HUDEP-2 (cell line): ENCODE measurements at regions not wholly inside any gene's neighbourhood (a gene's known extent, or its start where the extent isn't known, plus 50 kb on each side); places are given as distances from the start of the nearest gene placed in this dataset.

Experiments used
- DNase-seq, 76 experiments: peaks; one replicate each; lab custom pipeline; 2025; ENCODE audit not compliant: unreplicated experiment in 76 of 76; lab: John Stamatoyannopoulos, UW

DNA sequence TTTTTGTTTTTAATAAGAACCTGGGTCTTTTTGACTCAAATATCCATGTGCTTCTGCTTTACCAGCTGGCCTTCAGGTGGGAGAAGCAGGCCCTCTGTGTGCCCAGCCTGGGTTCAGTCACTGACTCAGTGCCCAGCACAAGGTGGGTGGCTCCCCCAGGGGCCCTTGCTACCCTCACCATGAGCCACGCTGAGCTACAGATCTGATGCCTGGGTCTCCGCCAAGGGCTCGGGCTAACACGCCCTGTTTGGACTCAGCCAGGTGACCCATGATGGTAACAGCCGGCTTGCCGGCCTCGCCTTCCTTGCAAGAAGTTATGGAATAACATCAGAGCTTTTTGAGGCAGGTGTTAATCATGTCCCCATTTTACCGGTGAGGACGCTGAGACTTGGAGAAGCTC lies 109.5 kb upstream of the NLRP1 start:
- no peak for DNase-seq

DNA sequence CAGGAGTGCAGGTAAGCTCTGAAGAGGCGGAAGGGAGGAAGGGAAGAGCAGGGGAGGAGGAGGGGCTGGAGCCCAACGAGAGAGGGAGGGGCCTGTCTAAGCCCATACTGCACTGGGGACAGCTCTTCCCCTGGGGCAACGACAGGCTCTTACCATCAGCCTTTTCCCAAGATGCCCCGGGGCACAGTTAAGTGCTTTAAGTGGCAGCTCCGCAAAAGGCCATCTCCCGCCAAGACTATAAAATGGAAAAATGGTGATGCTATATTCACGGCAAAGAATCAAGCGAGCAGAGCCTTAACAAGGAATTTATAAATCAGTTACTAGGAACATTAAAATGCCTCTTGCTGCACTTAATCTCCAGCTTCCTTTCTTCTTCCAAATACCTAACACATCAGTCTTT lies 110.2 kb upstream of the NLRP1 start:
- no peak for DNase-seq

DNA sequence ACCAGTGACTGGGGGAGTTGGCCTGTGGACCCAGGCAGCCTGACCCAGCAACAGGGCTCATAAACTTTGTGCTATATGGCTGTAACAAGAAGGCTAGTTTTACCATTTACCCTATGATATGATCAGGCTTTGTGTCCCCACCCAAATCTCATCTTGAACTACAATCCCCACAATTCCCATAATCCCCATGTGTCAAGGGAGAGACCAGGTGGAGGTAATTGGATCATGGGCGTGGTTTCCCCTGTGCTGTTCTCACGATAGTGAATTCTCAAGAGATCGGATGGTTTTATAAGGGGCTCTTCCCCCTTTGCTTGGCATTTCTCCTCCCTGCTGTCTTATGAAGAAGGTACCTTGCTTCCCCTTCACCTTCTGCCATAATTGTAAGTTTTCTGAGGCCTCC lies 111.2 kb upstream of the NLRP1 start:
- no peak for DNase-seq

DNA sequence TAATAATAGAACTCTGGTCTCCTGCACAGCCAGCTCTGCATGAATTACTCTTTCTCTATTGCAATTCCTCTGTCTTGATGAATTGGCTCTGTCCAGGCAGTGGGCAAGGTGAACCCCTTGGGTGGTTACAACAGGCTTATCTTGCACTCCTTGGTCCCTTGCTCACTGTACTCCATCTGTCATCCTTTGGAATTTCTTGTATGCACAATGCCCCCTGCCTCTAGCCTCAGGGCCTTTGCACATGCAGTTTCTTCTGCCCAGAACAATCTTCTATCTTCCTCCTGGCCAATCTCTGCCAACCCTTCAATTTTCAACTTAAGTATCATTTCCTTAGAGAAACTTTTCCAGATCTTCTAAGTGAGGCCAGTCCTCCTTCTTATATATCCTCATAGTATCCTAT lies 114.7 kb upstream of the NLRP1 start:
- no peak for DNase-seq

DNA sequence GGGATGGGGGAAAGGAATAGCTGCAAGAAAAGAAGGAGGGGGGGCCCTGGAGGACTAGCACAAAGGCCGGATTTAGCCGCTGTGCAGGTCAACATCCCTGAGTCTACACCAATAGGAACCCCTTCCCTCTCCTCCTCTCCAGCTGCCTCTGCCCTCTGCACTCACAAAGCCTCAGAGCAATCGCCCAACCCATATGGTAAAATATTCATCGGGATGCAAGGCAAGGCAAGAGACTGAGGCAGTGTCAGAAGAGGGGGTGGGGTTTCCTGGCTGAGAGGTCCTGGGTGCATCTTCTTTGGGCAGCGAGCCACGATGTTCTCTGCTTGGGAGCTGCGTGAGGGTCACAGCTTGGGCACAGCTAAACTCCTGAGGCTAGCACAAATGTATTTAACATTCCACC lies 115.5 kb upstream of the NLRP1 start:
- DNase-seq = no peak

DNA sequence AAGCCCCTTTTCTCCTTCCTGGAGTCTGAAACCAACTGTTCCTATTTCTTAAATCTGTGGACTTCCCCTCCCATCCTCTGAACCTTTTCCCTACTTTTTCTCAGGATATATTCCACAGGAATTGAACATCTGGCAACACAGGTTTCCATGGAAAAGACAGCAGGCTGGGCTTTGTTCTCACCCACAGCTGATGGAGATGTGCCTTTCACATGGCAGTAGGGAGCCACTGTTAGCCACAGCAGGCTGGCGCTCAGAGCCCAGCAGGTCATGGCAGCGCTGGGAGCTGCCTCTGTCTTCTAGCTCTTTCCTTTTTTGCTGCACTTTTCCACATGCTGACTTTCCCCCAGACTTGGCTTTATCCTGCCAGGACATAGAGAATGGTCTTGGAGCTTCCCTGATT lies 116.4 kb upstream of the NLRP1 start:
- no peak for DNase-seq

DNA sequence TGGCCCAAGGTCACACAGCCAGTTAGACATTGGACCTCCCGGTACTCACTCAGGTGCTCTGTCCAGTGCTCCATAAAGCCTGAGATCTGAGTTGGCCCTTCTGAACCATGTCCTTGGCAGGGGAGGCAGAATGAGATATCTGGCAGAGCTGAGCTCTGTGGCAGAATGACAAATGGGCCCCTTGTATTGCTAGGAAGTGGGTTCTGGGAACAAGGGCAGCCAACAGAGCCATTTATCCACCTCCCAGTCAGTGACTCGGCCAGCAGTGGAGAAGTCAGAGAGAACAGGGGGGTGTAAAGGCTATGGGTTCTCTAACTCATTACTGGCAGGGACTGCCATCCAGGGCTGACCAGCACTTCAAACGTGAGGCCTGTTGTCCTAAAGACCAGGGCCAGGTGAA lies 117.1 kb upstream of the NLRP1 start:
- no peak for DNase-seq

DNA sequence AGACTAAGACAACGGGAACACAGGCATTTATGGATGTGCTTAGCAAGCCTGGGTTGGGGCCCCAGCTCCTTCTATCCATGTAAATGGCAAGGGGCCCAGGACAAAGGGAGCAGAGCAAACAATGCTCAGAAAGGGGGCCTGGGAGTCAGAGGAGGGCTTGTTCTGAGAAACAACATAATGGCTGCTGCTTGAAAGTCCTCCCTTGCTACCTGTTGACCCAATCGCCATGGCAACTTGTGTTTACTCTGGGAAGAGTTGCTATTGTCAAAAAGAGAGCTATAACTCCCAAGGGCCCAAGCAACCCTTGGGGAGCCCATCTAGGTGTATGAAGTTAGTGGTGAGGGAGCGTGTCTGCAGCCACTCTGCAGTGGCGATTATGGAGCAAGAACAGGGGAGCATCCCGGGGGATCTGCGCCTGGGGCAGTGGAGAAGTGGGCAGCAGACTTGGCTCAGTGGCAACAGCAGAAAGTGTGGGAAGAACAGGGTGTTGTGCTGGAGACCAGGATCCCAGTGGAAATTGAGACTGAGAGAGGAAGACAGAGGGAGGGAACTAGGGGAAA lies 118.7 kb upstream of the NLRP1 start:
- DNase-seq = no peak

DNA sequence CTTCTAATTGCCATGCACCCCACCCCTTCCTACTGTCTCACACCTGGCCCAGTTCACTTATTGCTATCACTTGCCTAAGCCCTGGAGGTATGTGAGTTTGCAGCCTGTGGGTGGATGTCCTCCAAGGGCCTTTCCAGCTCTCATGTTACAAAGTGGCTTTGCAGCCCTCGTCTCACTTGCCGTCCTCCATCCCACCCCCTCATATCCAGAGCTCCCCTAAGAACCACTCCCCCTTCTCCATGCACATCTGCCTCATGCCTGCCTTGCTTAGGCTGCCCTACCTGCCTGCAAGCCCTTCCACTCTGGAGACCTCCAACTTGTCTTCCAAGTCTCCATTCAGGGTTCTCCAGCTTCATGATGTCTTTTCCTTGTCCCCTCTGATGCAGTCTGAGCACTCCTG lies 119.4 kb upstream of the NLRP1 start:
- no peak for DNase-seq

DNA sequence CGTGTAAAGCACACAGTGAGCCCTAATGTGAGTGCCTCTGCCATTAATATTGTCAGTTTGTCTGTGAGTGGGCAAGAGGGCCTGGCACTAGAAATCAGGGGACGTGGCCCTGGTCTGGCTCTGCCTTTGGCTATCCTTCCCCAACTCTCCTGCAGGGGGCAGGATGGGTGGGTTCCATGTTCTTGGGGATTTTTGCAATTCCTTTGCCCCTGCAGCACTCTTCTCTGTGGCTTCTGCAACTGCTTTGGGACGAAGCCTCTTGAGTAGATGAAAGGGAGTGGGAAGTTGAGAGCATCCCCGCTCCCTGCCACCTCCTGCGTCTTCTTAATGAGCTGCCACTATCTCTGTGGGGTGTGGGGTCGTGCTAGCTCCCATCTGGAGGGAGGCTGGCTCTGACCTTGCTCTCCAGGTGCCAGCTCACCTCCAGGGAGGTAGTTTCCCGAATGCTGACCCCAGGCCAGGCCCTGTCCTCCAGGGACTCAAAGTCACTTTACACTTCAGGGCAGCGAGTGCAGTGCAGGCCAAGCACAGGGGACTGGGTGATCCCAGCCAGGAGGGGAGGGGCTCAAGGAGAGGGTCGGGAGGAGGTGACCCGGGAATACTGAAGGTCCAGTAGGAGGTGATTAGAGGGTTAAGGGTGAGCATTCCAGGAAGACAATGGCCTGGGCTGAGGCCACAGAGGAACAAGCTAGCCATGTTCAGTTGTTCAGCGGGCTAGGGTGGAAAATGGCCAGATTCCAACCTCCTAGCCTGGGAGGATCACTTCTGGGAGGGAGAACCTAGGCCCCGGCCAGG lies 121.0 kb upstream of the NLRP1 start:
- DNase-seq = peak in 5 of 76 experiments; percentile 0 to 14 (median 3)

DNA sequence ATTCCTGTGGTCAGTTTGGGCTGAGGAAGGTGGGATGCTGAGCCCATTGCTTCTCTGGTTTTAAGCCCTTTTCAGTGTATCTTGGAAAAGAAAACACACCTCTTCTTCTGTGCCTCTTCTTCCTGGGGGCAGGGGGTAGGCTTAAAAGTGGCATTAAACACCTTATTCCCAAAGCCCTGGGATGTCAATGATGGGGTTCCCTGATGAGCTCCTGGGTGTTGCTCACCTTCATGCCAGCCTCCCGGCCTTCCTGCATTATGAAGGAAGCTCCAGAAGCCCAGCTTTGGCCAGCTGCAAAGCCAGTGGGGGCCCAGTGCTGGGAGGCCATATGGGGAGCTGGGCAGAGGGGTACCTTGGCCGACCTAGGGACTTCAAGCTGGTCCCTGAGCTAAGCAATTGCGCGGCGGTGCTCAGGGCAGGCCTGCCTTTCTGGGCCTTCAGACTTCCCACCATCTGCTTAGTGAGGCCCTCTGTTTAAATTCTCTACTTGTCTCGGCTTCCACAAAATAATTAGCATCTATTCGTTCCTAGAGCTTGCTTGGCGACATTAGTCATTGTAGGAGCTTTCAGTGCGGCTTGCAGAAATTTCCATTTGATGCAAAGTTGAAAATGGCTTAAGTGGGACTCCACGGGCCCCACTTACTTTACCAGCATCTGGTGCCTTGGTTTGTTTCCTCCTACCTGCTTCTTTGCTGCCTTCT lies 121.7 kb upstream of the NLRP1 start:
- DNase-seq = no peak

DNA sequence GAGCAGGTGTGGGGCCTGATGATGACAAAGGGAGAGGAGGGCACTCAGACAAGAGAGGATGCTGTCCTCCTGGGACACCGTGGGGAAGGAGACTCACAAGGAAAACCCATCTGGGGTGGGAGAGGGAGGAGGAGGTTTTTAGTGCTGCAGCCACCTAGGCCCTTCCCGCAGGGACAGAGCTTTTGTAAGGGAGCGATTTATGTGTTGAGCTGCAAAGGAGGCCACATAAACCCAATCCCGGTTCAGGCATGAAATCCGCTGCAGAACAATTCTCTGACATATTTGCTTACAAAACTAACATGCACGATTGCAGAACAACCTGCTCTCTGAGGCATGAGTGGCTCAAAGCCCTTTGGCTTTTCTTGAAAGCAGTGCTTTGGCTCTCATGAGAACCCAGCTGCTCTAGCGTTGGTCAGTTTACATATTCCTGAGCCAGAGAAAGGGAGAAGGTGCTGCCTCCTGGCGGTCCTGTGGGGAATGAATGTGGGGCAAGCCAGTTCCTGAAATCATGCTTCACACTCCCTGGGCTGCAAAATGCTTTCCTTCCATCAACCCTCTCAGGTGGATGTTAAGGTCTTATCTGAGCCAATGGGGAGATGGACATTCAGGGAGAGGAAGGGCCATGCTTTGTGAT lies 122.4 kb upstream of the NLRP1 start:
- DNase-seq = peak in 49 of 76 experiments; percentile 1 to 62 (median 19)

DNA sequence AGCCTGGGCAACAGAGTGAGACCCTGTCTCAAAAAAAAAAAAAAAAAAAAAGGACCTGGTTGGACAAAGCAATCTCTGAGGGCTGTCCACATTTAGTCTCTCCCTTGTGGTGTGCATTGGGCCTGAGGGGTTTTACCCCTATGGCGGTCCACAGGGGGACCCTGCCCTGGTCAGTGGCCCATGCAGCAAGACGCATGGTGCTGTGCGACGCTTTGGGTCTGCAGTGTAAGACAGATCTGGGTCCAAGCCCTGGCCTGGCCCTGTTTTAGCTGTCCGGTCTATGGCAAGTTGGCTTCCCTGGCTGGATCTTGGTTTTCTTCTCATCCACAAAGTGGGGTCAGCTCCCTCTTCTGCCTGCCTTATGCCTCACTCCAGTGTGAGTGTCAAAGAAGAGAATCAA lies 123.2 kb upstream of the NLRP1 start:
- DNase-seq = no peak

DNA sequence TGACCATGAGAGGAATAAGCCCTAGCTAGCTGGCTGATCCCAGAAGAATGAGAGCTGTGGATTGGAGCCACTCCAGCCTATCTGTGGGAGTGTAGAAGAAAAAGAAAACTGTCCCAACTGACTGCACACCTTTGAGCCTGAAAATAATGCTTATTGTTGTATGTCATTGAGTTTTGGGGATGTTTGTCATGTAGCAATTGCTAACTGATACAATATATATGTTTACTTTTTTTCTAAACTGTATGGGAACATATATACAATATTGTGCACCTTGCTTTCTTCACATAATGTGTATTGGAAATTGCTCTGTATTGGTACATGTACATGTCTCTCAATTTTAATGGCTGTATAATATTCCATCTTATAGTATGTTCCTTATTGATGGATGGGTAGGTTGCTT lies 124.0 kb upstream of the NLRP1 start:
- DNase-seq = no peak

DNA sequence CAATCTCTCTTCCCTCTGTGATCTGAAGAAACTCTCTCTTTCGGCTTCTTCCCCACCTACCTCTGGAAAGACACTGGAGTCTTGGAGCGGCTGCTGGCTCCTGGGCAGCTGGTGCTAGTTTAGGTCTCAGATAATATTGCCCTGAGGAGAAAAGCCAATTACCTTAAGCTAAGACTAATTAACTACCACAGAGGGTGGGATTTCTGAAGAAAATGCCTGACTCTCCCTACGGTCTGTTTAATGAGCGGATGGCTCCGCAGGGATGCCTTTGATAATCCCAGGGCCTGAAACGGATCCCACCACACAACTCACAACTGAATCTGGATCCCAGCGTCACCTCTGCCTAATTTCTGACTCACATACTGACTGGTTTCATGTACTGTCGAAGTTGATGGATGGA lies 127.0 kb upstream of the NLRP1 start:
- no peak for DNase-seq

DNA sequence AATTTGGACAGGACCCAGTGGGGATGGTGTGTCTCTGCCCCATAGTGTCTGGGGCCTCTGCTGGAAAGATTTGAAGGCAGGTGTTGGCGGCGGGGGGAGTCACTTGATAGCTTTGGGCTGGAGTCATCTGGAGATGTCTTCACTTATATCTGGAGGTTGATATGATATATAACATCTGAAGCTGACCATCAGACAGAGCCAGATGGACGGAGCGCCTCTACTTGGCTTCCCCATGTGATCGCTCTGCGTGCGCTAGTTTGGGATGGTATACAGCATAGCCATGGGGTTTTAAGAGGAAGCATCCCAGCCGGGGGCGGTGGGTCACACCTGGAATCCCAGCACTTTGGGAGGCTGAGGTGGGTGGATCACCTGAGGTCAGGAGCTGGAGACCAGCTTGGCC lies 130.7 kb upstream of the NLRP1 start:
- no peak for DNase-seq

DNA sequence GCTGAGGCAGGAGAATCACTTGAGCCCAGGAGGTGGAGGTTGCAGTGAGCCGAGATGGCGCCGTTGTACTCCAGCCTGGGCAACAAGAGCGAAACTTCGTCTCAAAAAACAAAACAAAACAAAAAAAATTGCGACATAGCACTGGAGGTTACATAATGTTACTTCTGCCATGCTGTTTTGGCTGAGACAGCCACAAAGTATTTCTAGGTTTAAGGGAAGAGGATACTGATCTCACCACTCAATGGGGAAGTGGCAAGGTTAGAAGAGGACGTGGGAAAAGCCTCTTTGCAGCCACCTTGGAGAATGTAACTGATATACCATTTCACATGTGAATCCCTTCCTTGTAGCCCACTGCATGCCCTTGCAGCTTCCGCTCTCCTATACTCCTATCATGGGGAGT lies 131.2 kb upstream of the NLRP1 start:
- DNase-seq = no peak

DNA sequence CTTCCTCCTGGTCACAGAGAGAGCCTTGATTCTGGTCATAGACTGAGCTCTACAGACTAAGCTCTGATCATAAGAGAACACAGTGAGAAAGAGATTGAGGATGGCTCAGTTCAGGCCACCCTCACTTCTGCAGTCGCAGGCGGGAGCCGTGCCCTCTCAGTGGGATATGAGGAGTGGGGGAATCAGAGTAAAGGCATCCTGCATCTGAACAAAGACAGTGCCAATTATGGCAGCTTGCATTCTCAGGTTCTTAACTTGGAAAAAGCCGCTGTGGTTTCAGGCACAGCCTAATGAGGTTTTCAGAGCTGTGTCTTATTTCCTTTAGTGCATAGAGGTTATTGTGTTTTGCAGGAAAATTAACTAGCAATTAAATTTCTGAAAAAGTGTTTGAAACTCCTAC lies 134.4 kb upstream of the NLRP1 start:
- no peak for DNase-seq

DNA sequence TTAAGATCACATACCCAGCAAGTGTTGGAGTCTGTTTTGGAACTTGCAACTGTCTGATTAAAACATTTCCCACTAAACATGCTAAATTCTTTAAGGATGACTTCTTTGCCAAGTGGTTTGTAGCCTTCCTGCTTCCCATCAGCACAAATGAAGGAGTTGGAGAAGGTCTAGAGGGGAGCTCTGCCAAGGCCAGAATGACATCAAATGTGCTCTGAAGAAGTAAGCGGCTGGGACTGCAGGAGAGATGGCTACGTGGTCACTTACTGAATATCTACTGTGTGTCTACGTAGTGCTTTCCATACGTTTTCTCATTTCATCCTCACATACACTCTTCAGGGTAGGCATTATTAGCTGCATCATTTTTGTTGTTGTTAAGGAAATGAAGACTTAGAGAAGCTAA lies 135.7 kb upstream of the NLRP1 start:
- DNase-seq = no peak

DNA sequence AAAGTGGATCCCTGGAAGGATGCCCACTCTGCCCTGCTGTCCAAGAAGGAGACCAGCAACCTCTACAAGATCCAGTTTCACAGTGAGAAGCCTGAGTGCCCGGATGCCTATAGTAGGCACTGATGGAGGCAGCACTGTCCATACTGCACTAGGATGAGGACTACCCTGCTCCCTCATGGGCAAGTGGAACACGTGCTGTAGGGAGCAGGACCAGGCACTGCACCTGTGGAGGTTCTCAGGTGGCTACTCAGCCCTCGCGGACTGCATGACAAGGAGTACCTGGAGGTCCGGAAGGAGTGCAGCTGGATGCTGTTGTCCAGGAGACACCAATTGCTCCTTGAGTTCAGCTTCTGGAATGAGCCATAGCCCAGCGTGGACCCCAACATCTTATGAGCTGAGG lies 146.1 kb upstream of the NLRP1 start:
- no peak for DNase-seq

DNA sequence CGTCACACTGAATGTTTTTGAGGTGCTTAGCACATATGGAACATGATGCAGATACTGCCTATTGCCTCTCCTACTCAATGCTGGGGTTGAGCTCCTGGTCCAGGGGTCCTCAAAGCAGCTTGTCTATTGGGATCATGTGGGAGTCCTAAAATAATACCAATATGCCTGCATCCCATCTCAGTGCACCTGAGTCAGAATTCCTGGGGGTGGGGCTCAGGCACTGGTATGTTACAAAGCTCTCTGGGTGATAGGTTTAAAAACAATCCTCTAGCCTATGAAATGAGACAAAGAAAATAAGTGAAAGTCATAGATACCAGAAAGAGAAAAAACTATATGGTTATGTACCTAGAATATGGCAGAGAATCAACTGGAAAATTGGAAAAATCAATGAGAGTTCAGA lies 156.6 kb upstream of the NLRP1 start:
- no peak for DNase-seq

DNA sequence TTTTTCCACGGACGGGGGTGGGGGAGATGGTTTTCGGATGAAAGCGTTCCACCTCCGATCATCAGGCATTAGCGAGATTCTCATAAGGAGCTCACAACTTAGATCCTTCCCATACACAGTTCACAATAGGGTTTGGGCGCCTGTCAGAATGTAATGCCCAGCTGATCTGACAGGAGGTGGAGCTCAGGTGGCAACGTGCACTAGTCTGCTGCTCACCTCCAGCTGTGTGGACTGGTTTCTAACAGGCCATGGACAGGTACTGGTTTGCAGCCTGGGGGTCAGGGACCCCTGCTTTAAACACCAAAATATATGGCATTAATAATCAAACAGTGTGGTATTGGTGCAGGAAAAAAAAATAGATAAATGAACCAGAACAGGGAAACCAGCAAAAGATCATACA lies 157.5 kb upstream of the NLRP1 start:
- no peak for DNase-seq
